NCI-H526 (cell line): ENCODE measurements at regions not wholly inside any gene's neighbourhood (a gene's known extent, or its start where the extent isn't known, plus 50 kb on each side); places are given as distances from the start of the nearest gene placed in this dataset.

Experiments
- DNase-seq, 2 experiments: peaks; one replicate each; lab custom pipeline; 2025; lab: John Stamatoyannopoulos, UW

DNA sequence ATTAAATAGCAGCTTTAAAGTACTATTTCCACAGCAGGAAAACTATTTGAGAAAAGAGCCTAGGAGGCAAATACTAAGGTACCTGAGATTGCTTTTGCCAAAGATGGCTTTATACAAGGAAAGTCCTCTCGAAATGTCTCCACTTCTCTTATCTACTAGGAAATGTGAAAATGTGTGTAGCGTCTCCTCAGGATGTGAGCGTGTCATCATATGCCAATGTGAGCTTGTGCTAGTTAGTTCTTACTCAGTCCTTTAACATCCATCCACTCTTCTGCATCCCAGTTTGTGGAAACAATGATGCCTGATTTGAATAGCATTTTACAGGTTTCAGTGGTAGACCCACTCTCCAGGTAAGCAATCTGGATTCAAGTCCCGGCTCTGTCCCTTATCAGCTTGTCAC, 421.0 kb downstream of the DYNC2H1 start:
- DNase-seq, result no peak

DNA sequence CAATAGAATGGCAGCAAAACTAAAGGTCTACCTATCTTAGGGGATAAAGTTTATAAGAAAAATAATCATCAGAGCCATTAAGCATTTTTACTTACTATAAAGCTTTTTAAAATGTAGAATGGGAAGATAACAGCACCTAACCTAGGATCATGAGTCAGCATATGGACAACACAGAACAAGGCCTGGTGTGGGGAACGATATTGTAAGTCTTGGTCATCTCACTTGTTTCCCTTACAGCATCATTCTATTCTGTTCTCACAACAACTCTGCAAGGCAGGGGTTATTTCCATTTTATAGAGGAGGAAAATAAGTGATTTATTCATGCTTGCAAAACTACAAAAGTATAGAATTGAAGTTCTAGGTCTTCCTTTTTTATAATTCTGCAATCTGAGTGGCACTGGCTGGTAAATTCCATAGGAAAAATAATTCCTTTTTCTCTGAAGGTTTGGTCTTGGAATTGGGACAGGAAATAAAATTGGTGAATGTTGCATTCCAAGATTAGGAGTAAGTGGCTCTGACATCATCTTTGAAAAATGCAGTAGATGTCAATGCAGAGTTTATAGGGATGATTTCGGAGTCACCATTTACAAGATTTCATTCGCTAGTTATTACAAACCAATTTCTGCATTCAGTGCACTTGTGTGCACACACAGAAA, 423.0 kb downstream of the DYNC2H1 start:
- no peak for DNase-seq

DNA sequence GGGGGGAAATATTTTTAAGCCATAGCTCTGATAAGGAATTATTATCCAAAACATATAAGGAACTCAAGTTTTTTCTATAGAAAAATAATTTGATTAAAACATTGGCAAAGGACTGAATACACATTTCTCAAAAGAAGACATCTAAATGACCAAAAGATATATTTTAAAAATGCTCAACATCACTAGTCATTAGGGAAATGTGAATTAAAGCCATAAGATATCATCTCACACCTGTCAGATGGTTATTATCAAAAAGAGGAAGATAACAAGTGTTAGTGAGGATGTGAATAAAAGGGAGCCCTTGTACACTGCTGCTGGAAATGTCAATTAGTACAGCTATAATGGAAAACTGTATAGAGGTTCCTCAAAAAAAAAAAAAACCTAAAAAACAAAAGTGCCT, 425.0 kb downstream of the DYNC2H1 start:
- DNase-seq, result no peak

DNA sequence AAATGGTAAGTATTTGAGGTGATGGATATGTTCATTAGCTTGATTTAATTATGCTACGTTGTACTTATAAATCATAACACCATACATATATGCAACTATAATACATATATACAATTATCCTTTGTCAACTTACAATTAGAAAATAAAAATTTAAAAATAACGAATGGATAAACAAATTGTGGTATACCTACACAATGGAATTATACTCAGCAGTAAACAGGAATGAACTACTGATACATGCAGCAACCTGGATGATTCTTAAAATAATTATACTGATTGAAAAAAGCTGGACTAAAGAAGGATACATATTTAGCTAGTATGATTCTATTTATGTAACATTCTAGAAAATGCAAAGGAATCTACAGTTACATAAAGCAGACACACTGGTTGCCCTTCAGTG, 425.7 kb downstream of the DYNC2H1 start:
- no peak for DNase-seq

DNA sequence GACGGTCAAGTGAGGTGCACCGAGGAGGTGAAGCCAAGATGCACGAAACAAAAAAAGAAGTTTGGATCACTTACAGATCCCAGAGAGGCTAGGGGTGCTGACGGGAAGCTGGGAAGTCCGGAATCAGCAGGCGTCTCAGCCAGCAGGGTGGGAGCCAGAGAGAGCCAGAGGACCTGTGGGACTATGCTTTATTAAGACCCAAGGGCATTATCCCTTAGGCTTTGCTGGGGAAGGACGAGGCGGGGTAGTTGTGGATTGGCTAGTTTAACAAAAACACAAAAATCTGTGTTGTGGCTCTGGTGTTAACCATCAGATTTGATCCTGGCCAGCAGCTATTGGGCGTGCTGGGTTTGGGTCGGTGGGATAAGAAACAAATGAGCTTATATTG, 427.1 kb downstream of the DYNC2H1 start:
- no peak for DNase-seq

DNA sequence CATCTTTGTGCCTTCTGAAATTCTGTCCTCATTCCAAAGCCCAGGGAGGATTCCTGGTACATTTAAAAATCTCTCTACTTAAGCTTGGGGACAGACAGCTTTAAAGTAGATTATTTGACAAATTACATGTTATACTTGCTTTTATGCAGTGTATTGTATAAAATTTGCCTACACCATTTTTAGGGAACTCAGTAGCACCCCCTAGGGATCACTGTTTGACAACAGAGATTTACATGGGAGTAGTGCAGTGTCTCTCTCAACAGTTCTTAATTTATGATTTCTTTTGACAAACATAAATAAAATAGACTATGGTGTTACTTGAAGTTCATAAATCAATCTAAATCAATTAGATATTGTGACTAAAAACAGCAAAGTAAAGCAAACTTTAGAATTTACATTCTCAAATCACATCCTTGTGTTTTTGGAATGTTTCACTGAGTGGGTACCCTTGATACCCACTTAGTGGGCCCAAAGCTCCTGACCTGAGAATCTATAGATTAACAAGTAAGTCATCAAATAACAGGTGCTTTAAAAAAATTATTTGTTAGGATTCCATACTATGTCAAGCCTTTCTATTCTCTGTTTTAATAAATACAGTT, 428.8 kb downstream of the DYNC2H1 start:
- DNase-seq, result peak in 1 of 2 experiments; percentile 47

DNA sequence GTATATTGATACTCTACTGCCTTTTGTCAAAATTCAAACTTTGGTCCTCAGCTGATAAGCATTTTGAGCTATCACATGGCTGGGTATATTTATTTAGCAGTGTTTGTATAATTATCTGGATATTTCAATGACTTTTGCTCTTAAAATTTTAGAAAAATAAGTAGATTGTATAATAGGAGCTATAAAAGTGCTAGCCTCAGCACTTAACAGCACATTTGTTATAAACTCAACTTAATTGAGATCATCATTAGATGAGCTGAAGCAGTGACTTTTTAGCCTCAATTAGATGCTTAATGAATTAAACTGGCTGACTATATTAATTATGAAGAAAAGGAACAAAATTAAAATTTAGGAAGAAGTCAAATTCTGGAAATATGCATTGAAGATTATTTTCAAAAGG, 429.9 kb downstream of the DYNC2H1 start:
- no peak for DNase-seq

DNA sequence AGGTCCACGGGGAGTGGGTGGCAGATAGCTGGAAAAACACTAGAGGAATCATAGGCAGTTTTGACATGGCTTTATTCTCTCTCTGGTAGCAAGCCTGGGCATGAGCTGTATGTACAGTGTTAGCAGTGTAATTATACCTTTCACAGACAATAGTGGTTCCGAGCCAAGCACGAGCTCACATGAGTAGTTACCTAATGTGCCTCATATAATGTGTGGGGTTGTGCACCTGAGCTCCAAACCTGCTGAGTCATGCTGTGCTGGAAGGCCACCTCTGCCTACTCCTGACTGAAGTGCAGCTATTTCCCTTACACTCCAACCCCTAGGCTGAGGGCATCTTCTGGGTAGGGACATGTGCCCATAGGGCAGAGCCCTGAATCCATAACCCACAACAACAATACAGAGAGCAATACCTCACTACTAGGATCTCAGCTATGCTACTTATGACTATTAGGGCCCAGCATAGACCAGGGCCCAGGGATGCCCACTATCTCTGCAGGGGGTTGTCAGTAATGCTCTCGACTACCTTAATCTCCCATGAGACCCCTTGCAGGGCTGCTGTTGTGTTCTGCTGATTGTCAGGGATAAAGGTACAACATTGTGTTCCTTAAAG, 432.1 kb downstream of the DYNC2H1 start:
- peak in 1 of 2 experiments; percentile 37 for DNase-seq

DNA sequence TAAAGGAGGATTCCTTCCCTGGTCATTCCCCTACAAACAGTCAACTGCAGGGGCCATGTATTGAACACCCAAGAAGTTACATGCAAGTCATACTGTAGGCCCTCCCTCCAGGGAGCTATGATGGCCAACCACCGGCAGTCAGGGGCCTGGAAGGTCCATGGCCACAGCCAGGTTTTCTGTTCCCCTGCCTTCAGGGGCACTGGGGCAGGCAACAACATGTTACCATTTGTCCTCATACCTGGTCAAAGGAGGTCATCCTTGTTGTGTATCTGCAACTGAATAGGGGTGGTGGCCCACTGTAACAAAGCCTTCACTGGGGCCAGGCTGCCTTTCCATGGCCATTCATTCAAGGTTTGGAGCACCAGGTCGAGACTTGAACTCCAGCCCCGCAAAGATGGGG, 433.6 kb downstream of the DYNC2H1 start:
- no peak for DNase-seq

DNA sequence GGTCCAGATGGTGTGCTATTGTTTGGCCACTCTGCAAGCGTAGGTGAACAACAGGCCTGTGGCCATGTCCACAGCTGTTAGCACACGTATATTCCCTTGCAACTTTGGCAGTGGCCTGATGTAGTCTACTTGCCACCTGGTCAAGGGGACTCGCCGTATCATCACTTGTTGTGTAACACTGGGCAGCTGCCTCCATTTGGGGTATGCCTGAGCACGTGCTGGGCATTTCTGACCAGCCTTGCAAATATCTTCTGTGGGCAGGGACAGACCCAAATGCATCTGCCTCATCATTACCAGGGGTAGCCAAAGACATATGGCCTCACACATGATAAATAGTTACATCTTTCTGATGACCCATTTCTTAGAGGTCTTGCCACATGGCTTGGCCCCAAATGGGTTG, 434.2 kb downstream of the DYNC2H1 start:
- DNase-seq, result no peak

DNA sequence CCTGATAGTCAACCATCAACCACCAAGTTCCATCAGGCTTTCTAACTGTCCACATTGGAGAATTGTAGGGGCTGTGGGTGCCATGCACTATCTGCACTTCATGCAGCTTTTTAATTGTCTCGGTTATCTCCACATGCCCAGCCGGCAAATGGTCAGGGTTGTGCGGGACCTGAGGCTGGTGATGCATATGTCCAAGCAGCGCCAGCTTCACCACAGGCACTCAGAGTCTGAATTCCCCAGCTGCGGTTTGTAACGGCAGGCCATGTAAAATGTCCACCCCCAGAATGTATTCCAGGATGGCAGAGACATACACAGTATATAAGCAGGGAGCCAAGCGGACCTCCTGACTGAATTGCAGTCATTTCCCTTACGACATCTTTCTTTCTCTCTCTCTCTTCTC, 435.6 kb downstream of the DYNC2H1 start:
- DNase-seq, result no peak

DNA sequence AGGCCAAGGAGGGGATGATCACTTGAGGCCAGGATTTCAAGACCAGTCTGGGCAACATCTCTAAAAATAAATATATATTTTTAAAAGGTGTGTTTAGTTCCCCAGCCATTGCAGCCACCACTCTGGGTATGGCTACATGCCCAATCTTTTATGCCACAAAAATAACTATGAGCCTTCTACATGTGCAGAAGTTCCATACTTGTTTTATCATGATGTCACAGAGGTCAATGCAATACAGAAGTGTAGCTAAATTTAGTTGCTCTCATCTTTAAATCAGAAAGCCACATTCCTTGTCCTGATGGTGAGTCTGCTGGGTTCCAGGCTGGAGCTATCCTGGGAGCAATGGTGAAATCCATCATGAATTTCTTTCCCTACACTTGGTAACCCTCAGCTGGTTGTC, 436.3 kb downstream of the DYNC2H1 start:
- no peak for DNase-seq

DNA sequence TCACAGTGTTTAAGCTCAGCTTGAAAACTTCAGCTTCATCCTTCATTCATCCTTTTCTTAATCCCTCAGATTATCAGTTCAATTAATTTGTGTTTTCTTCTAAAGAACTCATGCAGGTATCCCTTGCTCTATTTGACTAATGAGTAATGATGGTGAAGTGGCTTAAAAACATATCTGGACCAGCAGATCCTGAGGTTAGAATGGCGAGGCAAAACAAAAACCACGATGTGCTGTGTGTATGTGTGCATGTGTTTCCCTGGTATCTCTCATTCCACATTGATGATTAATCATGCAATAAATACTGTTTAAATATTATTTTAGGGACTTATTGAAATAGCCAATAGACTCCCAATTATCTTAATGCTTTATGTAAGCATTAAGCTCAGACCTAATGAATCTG, 437.0 kb downstream of the DYNC2H1 start:
- no peak for DNase-seq

DNA sequence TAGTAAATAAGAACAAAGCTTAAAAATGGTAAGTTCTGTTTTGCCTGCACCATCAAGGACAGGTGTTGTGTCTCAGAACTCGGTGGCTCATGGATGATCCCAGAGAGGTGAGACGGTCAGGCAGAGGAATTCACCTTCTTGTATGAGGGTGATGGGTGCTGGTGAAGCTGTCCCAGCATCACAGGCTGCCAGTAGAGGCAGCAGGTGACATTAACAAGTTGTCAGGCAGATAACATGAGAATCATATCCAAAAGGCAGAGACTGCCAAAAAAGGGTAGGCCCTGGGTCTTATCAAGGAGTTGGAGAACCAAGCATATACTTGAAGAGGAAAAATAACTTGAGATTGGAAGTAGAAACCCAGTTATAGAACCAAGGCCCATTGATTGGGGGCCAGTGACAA, 437.8 kb downstream of the DYNC2H1 start:
- no peak for DNase-seq

DNA sequence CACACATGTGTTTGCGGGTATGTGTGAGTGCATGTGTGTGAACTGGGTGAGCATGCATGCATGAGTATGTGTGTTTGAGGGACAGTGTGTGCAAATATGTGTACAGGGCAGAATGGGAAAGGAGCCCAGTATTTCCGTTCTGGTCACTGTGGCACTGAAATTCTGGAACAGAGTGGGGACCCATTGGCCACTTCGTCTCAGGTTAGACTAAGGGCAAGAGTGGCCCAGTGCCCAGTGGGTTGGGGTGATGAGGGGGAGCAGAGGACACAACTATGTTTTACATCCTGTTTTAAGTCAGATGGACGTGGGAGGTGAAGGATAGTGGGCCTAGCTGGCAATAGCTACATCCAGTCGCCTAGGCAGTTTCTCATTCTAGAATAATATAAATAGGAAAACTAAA, 438.5 kb downstream of the DYNC2H1 start:
- no peak for DNase-seq

DNA sequence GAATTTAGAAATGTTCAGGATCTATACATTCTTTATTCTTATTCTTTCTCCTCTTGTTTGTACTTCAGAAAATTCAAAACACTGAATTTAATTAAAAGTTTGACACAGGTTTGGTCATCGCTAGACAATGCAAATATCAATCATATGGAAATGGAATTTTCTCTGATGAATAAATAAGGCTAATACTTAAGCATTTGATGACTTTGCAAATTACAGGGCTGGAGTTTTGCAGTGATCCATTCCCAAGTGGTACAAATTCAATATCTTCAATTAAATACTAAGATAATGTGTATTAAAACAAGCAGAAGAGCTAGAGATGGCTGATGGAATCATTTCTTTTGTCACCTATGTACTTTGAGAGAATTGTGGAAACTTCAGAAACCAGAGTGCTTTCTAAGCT, 439.6 kb downstream of the DYNC2H1 start:
- no peak for DNase-seq

DNA sequence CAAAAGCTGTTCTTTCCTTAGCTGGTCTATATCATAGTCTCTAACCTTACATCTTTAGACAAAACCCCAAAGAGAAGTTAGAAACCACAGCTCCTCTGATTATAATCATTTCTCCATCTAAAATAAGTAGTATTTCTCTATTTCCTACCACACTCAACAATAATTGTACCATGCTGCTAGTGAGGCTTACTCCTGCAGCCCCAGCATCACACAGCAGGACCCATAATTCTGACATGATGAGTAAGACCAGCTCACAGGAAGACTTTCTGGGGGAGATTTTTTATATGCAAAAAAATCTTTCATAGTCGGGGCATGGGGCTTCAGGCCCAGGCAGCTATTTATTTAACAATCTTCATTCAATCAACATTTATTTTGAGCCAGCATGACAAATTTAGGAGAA, 441.6 kb downstream of the DYNC2H1 start:
- DNase-seq, result no peak

DNA sequence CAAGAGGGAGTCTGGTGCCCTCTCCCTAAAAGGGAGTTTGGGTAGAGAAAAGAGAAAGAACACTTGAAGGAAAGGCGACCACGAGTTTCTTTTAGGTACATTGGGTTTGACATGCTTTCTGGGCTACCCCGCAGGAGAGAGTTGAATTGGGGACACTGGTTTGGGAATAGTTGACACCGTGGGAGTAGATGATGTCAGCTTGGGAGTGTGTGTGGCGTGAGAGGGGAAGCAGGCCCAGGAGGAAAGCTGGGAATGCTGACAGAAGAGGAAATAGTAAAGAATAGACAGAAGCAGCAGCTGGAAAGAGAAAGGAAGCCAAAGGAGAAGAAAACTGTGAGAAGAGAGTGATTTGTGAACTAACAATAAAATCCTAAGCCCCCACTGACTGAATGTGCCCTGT, 442.9 kb downstream of the DYNC2H1 start:
- DNase-seq, result no peak

DNA sequence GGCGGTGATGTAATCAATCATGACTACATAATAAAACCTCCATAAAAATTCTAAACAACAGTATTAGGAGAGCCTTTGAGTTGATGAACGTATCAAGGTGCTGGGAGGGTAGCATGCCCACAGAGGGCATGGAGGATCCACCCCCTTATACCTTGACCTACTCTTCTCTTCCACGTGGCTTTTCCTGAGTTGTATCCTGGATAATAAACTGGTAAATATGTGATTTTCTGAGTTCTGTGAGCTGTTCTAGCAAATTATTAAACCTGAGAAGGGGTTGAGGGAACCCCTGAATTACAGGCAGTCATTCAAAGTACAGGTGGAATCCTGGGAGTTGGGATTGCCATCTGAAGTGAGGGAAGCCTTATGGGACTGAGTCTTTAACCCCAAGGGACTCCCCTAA, 446.9 kb downstream of the DYNC2H1 start:
- no peak for DNase-seq

DNA sequence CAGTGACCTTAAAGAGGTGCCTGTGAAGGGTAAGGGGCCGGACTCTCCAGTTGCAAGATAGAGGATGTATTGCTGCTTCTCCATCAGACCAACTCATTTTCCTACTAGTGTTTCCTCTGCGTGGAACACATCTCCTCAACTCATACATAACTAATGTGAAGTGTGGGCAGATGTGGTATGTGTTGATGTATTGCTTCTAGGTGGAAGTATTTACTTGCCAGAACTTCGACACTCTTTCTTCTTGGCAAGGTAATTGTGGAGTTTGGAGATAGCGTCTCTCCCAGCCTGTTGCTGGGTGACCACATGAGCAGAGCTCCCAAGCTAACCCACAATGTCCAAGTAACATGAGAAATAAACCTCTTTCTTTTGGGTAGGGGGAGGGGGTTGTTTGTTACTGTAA, 456.9 kb downstream of the DYNC2H1 start:
- DNase-seq, result no peak

DNA sequence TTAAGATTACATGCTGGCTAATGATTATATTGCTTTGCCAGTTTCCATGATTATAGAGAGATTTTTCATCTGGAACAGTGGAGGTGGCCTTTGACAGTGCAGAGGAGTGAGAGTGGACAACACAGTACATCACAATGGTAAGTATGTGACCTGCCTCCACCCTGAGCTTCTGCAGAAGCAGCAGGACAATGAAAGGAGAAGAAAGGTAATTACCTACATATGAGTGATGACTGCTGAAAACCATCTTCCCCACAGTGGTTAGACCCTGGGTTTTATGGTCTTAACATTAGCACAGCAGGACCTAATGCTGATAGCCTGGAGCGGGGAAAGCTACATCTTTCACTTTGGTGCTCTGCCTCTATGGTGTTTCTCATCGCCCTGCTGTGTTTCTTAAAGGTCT, 454.7 kb upstream of the DDI1 start:
- no peak for DNase-seq

DNA sequence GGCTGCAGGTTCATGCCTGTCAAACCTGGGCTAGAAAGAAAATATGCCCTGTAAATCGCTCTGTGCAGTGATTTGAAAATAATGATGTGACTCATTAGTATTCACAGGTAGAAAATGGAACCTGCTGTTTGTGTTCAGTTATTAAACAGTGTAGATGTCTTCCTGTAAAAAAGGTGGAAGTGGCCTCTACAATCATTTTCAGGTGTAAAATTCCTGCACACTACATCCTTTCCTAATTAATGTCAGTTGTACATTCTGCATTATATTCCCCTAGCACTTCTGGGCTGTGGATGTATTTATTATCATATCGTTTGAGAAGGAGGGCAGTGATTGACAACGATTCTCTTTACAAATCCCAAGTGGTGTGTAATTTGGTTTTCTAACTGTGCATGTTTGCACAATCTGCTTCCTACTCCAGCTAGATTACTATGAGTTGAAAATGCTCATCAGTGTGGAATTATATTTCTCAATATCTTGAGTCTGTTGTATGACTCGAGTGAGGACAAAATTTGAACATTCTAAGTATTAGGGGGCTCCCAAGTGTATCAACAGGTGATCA, 454.0 kb upstream of the DDI1 start:
- no peak for DNase-seq

DNA sequence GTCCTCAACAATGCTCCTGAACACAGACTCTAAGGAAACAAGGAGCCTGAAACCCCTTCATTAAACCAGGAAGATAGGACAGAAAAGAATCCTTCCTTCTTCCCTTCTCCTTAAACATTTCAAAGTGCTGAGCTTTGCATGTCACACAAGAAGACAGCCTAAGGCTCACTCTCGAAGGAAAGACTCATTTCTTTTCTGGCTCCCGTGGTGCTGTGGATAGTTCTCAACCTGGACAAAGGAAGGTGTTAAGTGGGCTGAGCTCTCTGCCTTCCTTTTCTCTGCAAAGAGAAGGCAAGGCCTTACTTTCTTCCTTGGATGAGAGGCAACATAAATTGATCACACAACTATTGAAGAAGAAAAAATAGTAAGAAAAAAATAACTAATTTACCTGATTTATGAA, 452.4 kb upstream of the DDI1 start:
- no peak for DNase-seq

DNA sequence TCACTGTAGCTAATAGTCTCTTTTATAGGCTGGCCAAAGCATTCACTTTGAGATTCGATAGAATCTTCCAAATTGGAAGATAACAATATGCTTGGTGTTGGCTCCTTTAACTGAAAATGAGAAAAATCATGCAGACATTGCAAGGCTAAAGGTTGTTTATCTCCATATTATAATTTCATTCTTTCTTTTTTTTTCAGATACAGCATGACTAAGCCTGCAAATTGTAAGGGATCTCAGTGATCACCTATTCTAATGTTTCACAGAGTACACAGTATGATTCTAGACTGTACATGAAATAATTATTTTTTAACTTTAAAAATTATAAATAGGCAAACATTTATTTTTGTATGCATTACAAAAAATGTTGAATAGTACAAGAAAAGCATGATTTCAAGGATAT, 451.7 kb upstream of the DDI1 start:
- no peak for DNase-seq
